ENCODE measurements at regions not wholly inside any gene's neighbourhood (a gene's known extent, or its start where the extent isn't known, plus 50 kb on each side); places are given as distances from the start of the nearest gene placed in this dataset.

- TF ChIP-seq EZH2 (IDR thresholded peaks at IDR 0.05; ENCODE audit: low read length, missing control alignments) (no peak), CTCF (conservative IDR thresholded peaks at IDR 0.05 in 1 of 2, IDR thresholded peaks at IDR 0.05 in 1 of 2; ENCODE audit: low read depth in 1 of 2, low read length in 2 of 2) (no peak)
Measured at GRCh38 chr18:55884498-55884897, 296.5 kb upstream of the TCF4 start.

All from fibroblast of lung (primary cell).